ENCODE measurements at regions not wholly inside any gene's neighbourhood (a gene's known extent, or its start where the extent isn't known, plus 50 kb on each side); places are given as distances from the start of the nearest gene placed in this dataset.

DNA sequence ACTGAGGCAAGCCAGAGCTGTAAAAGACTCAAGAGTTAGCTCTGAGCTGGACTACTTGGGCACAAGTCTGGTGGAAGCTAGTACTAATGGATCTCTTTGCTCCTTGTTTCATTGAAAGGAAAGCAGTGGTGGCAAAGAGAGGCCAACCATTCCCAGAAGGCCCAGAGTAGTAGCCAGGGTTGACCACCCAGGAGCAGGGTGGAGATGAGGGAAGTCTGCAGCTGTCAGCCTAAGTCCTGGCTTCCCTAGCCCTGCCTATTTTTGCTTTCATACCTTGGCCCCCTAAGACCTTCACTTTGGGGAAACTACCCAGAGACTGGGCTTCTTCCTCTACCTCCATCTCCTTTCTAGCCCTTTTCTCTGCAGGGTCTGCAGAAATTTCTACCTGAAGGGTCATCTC is 155.0 kb upstream of the NCAM1 start:
- Histone ChIP-seq H3K9me3 (ENCODE audit: low read length) (no peaks in the 10 kb centered on the region), H4K20me1 (ENCODE audit: insufficient read depth, low read length) (no peaks in the 10 kb centered on the region), H3K4me1 (ENCODE audit: insufficient read depth, low read length) (no peaks in the 10 kb centered on the region), H3K27me3 (ENCODE audit: control insufficient read depth in 1 of 2, insufficient read depth in 2 of 2, low read length in 2 of 2) (no peaks in the 10 kb centered on the region), H2AFZ (ENCODE audit: low read length) (no peak overlapping the region), H3K9ac (ENCODE audit: insufficient read depth, low read depth, low read length) (no peak overlapping the region), H3K79me2 (ENCODE audit: insufficient read depth, low read length) (no peaks in the 10 kb centered on the region), H3K4me2 (ENCODE audit: low read depth, low read length) (no peak overlapping the region), H3K36me3 (replicated peaks in 1 of 2; ENCODE audit: control insufficient read depth in 1 of 2, insufficient read depth in 2 of 2, low read length in 2 of 2) (no peaks in the 10 kb centered on the region), H3K27ac (ENCODE audit: extremely low read length, insufficient read depth, low read length) (no peak overlapping the region), H3K4me3 (replicated peaks in 1 of 3; ENCODE audit: insufficient read depth in 1 of 3, low read depth in 2 of 3, low read length in 3 of 3) (no peak overlapping the region)
- in situ Hi-C loops (cut with HindIII; ENCODE audit: extremely low pct_ligation_motif_present, low pct_unique_long_range_greater_than_20kb), result no loop called here
- ChIA-PET CTCF (ENCODE audit: low intra/inter-chr PET ratio, low total read pairs) (no interaction called here), POLR2A (no interaction called here)
- ATAC-seq (no peak), DNase-seq (ENCODE audit: low spot score) (no peak), FAIRE-seq (no peak)
- TF ChIP-seq HNF4A (CRISPR knock-in tag; IDR thresholded peaks at IDR 0.05), result no peak
- TF ChIP-seq MTA3 (CRISPR knock-in tag; IDR thresholded peaks at IDR 0.05), result no peak
- TF ChIP-seq RAD51 (IDR thresholded peaks at IDR 0.05; ENCODE audit: borderline replicate concordance), result no peak
- no peak for TF ChIP-seq KAT8 (CRISPR knock-in tag; IDR thresholded peaks at IDR 0.05)
- TF ChIP-seq ZNF557 (CRISPR knock-in tag; IDR thresholded peaks at IDR 0.05), result no peak
- TF ChIP-seq ZNF10 (CRISPR knock-in tag; IDR thresholded peaks at IDR 0.05; ENCODE audit: borderline replicate concordance, low read depth), result no peak
- no peak for TF ChIP-seq SP140L (CRISPR knock-in tag; IDR thresholded peaks at IDR 0.05; ENCODE audit: borderline replicate concordance)
- no peak for TF ChIP-seq ZNF251 (CRISPR knock-in tag; IDR thresholded peaks at IDR 0.05)
- intact Hi-C loops (cut with micrococcal nuclease; ENCODE audit: unreplicated experiment), result no loop called here
- BruUV-seq (replicated peaks), result no TSS peak

DNA sequence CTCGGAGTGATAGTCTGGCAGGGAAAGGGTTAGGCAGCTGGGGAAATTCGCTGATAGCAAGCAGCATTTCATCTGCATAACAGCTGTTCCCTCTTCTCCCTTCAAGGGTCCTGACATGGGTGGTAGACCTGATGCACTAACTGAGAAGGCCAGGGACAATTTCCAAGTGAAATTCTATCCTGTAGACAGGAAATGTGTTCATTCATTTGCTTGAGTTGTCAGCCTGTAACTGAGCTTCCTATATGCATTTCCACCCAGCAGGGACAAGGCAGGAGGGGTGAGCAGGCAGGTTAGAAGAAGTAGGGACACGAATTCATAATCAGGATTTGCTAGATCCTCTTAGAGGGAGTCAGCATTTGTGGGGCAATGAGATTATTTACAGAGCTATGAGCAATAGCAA is 154.3 kb upstream of the NCAM1 start:
- no peak overlapping the region for H3K27ac ChIP-seq (ENCODE audit: extremely low read length, insufficient read depth, low read length)
- H2AFZ ChIP-seq (ENCODE audit: low read length), result no peak overlapping the region
- no peak overlapping the region for H3K9ac ChIP-seq (ENCODE audit: insufficient read depth, low read depth, low read length)
- no peaks in the 10 kb centered on the region for H3K4me1 ChIP-seq (ENCODE audit: insufficient read depth, low read length)
- H3K36me3 ChIP-seq (replicated peaks in 1 of 2; ENCODE audit: control insufficient read depth in 1 of 2, insufficient read depth in 2 of 2, low read length in 2 of 2), result no peaks in the 10 kb centered on the region
- WGBS (ENCODE audit: low lambda C conversion rate), result 4% methylated on average over 3 of the region's 3 CpGs
- no peaks in the 10 kb centered on the region for H4K20me1 ChIP-seq (ENCODE audit: insufficient read depth, low read length)
- ATAC-seq (no peak), FAIRE-seq (no peak), DNase-seq (ENCODE audit: low spot score) (no peak)
- CTCF ChIA-PET (ENCODE audit: low intra/inter-chr PET ratio, low total read pairs), result no interaction called here
- H3K9me3 ChIP-seq (ENCODE audit: low read length), result no peaks in the 10 kb centered on the region
- in situ Hi-C loops (cut with HindIII; ENCODE audit: extremely low pct_ligation_motif_present, low pct_unique_long_range_greater_than_20kb) (no loop called here), intact Hi-C loops (cut with micrococcal nuclease; ENCODE audit: unreplicated experiment) (no loop called here)
- POLR2A ChIA-PET, result no interaction called here
- H3K4me2 ChIP-seq (ENCODE audit: low read depth, low read length), result no peak overlapping the region
- H3K27me3 ChIP-seq (ENCODE audit: control insufficient read depth in 1 of 2, insufficient read depth in 2 of 2, low read length in 2 of 2), result no peaks in the 10 kb centered on the region
- H3K79me2 ChIP-seq (ENCODE audit: insufficient read depth, low read length), result no peaks in the 10 kb centered on the region
- BruUV-seq (replicated peaks), result no TSS peak
- H3K4me3 ChIP-seq (replicated peaks in 1 of 3; ENCODE audit: insufficient read depth in 1 of 3, low read depth in 2 of 3, low read length in 3 of 3), result no peak overlapping the region
- TF ChIP-seq ZMYM2 (CRISPR knock-in tag; IDR thresholded peaks at IDR 0.05) (no peak), ZNF234 (CRISPR knock-in tag; conservative IDR thresholded peaks at IDR 0.05) (no peak), ZNF383 (CRISPR knock-in tag; IDR thresholded peaks at IDR 0.05; ENCODE audit: borderline replicate concordance) (no peak), ZNF264 (CRISPR knock-in tag; IDR thresholded peaks at IDR 0.05) (no peak), KDM6A (CRISPR knock-in tag; IDR thresholded peaks at IDR 0.05; ENCODE audit: low read depth) (no peak), HOXA7 (CRISPR knock-in tag; IDR thresholded peaks at IDR 0.05) (no peak), ARNTL (CRISPR knock-in tag; IDR thresholded peaks at IDR 0.05) (no peak)
- TF ChIP-seq, protein P1, sequence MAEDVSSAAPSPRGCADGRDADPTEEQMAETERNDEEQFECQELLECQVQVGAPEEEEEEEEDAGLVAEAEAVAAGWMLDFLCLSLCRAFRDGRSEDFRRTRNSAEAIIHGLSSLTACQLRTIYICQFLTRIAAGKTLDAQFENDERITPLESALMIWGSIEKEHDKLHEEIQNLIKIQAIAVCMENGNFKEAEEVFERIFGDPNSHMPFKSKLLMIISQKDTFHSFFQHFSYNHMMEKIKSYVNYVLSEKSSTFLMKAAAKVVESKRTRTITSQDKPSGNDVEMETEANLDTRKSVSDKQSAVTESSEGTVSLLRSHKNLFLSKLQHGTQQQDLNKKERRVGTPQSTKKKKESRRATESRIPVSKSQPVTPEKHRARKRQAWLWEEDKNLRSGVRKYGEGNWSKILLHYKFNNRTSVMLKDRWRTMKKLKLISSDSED (CRISPR knock-in tag; IDR thresholded peaks at IDR 0.05), result no peak
- TF ChIP-seq, protein P2, sequence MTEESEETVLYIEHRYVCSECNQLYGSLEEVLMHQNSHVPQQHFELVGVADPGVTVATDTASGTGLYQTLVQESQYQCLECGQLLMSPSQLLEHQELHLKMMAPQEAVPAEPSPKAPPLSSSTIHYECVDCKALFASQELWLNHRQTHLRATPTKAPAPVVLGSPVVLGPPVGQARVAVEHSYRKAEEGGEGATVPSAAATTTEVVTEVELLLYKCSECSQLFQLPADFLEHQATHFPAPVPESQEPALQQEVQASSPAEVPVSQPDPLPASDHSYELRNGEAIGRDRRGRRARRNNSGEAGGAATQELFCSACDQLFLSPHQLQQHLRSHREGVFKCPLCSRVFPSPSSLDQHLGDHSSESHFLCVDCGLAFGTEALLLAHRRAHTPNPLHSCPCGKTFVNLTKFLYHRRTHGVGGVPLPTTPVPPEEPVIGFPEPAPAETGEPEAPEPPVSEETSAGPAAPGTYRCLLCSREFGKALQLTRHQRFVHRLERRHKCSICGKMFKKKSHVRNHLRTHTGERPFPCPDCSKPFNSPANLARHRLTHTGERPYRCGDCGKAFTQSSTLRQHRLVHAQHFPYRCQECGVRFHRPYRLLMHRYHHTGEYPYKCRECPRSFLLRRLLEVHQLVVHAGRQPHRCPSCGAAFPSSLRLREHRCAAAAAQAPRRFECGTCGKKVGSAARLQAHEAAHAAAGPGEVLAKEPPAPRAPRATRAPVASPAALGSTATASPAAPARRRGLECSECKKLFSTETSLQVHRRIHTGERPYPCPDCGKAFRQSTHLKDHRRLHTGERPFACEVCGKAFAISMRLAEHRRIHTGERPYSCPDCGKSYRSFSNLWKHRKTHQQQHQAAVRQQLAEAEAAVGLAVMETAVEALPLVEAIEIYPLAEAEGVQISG (CRISPR knock-in tag; IDR thresholded peaks at IDR 0.05), result no peak
- TF ChIP-seq, protein P3, sequence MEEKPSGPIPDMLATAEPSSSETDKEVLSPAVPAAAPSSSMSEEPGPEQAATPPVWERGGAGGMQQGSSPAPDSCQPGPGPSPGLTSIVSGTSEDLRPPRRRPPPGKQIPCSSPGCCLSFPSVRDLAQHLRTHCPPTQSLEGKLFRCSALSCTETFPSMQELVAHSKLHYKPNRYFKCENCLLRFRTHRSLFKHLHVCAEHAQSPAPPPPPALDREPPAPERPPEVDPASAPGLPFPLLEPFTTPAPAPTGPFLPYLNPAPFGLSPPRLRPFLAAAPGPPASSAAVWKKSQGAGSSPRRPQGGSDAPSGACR (CRISPR knock-in tag; IDR thresholded peaks at IDR 0.05), result no peak

All from HepG2 (cell line).